ENCODE measurements at regions not wholly inside any gene's neighbourhood (a gene's known extent, or its start where the extent isn't known, plus 50 kb on each side); places are given as distances from the start of the nearest gene placed in this dataset.

- peaks cover 15% of the 10 kb centered on the region; the same call in 1 of the 2 replicates for H3K9me3 ChIP-seq (ENCODE audit: control insufficient read depth, insufficient read depth, low read length)
- no peak for TF ChIP-seq CTCF (IDR thresholded peaks at IDR 0.05; ENCODE audit: low read depth, low read length)
- no peak overlapping the region for H3K4me3 ChIP-seq (ENCODE audit: low read depth, low read length)
- no peaks in the 10 kb centered on the region for H3K27me3 ChIP-seq (ENCODE audit: control insufficient read depth, insufficient read depth, low read length)
- ChIA-PET POLR2A (no interaction called here), CTCF (no interaction called here)
- no peak for DNase-seq (ENCODE audit: low read depth, low spot score)
- no peak overlapping the region for H3K27ac ChIP-seq (ENCODE audit: low read depth, low read length)
Measured at GRCh38 chr14:25570483-25570882, 520.5 kb upstream of the STXBP6 start.

- ChIA-PET POLR2A (no interaction called here), CTCF (no interaction called here)
- DNase-seq (ENCODE audit: low read depth, low spot score): no peak
- Histone ChIP-seq H3K27me3 (ENCODE audit: control insufficient read depth, insufficient read depth, low read length) (no peaks in the 10 kb centered on the region), H3K27ac (ENCODE audit: low read depth, low read length) (no peak overlapping the region), H3K9me3 (ENCODE audit: control insufficient read depth, insufficient read depth, low read length) (peaks cover 3% of the 10 kb centered on the region; the same call in 1 of the 2 replicates), H3K4me3 (ENCODE audit: low read depth, low read length) (no peak overlapping the region)
- no peak for TF ChIP-seq CTCF (IDR thresholded peaks at IDR 0.05; ENCODE audit: low read depth, low read length)
Measured at GRCh38 chr14:25557466-25557865, 507.5 kb upstream of the STXBP6 start.

GRCh38 chr14:25552826-25553225 lies 502.9 kb upstream of the STXBP6 start:
- no peak overlapping the region for H3K27ac ChIP-seq (ENCODE audit: low read depth, low read length)
- no peaks in the 10 kb centered on the region for H3K27me3 ChIP-seq (ENCODE audit: control insufficient read depth, insufficient read depth, low read length)
- no peak for TF ChIP-seq CTCF (IDR thresholded peaks at IDR 0.05; ENCODE audit: low read depth, low read length)
- DNase-seq (ENCODE audit: low read depth, low spot score): no peak
- peaks cover 8% of the 10 kb centered on the region; the same call in 1 of the 2 replicates for H3K9me3 ChIP-seq (ENCODE audit: control insufficient read depth, insufficient read depth, low read length)
- ChIA-PET CTCF (no interaction called here), POLR2A (no interaction called here)
- no peak overlapping the region for H3K4me3 ChIP-seq (ENCODE audit: low read depth, low read length)

- Histone ChIP-seq H3K27ac (ENCODE audit: low read depth, low read length) (no peak overlapping the region), H3K4me3 (ENCODE audit: low read depth, low read length) (no peak overlapping the region), H3K27me3 (ENCODE audit: control insufficient read depth, insufficient read depth, low read length) (no peaks in the 10 kb centered on the region), H3K9me3 (ENCODE audit: control insufficient read depth, insufficient read depth, low read length) (peaks cover 15% of the 10 kb centered on the region; the same call in 1 of the 2 replicates)
- ChIA-PET CTCF (no interaction called here), POLR2A (no interaction called here)
- TF ChIP-seq CTCF (IDR thresholded peaks at IDR 0.05; ENCODE audit: low read depth, low read length): no peak
- DNase-seq (ENCODE audit: low read depth, low spot score): no peak
Measured at GRCh38 chr14:25551674-25552073, 501.7 kb upstream of the STXBP6 start.

- TF ChIP-seq CTCF (IDR thresholded peaks at IDR 0.05; ENCODE audit: low read depth, low read length): no peak
- ChIA-PET CTCF (no interaction called here), POLR2A (no interaction called here)
- no peak for DNase-seq (ENCODE audit: low read depth, low spot score)
- Histone ChIP-seq H3K9me3 (ENCODE audit: control insufficient read depth, insufficient read depth, low read length) (peaks cover 20% of the 10 kb centered on the region), H3K4me3 (ENCODE audit: low read depth, low read length) (no peak overlapping the region), H3K27me3 (ENCODE audit: control insufficient read depth, insufficient read depth, low read length) (no peaks in the 10 kb centered on the region), H3K27ac (ENCODE audit: low read depth, low read length) (no peak overlapping the region)
Measured at GRCh38 chr14:25546826-25547225, 496.9 kb upstream of the STXBP6 start.

All from AG04450 (cell line).